GM18511 (cell line): ENCODE measurements at regions not wholly inside any gene's neighbourhood (a gene's known extent, or its start where the extent isn't known, plus 50 kb on each side); places are given as distances from the start of the nearest gene placed in this dataset.
"Not testable (repeated sequence)": the region's sequence is repeated elsewhere in the genome, so short reads cannot be mapped to it uniquely, and the experiment has no call there.

Experiments used
- ATAC-seq: cut with Tn5 transposase; IDR thresholded peaks from one replicate; pipeline ENCODE4 v1.9.1; 2021; ENCODE audit warnings: mild to moderate bottlenecking, moderate library complexity; ENCODE audit not compliant: unreplicated experiment

DNA sequence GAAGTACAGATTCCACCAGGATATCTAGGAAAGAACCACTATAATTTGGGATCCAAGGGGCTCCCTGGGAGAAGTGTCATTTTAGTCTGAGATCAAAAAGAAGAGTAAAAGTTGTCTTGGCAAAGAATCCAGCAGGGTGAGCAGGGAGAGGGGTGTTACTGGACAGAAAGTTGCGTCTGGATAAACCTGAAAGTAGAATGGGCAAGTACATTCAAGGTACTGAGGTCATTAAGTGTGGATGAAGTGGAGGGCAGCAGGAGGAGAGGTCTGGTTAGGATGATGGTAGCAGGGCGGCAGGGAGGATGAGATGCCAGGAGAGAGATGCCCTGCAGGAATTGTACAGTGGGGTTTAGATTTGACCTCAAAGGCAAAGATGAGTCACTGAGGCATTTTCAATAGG, 253.3 kb downstream of the KLF13 start:
- no peak for ATAC-seq

DNA sequence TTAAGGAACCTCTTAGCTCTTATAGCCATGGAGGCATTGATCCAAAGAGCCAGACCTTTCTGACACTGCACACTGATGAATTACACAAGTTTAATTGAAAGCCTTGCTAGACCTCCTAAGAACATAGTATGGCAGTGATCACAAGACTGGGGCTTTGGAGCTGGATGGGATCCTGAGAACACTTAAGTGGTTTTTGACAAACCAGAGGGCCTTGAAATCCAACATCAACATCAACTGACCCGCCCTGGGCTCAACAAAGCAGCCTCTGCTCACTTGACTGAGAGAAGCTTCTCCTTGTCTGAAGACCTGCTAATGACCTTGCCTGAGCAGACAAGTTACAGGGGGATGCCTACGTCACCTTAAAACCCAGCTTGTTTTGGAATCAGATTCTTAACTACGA, 257.6 kb downstream of the KLF13 start:
- ATAC-seq, result no peak

DNA sequence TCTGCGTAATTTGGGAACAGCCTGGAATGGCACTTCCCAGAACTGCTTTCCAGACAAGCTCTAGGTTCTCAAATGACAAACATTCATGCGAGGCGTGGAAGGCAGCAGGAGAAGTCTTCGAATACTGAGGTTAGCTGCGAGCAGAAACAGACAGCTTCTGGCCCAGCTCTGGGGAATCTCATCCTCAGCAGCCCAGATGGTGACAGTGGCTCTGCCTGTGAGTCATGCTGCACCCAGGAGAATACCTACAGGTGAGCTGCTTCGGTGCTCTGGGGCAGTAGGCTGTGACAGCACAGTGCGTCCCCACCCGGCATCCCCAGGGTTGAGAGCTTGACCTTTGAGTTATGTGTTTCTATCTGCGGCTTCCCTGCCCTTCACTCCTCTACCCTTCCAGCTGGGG, 258.6 kb downstream of the KLF13 start:
- no peak for ATAC-seq

GRCh38 chr15:31586841-31587240, 260.2 kb downstream of the KLF13 start:
- no peak for ATAC-seq

GRCh38 chr15:31587583-31587982, 260.9 kb downstream of the KLF13 start:
- ATAC-seq, result no peak

DNA sequence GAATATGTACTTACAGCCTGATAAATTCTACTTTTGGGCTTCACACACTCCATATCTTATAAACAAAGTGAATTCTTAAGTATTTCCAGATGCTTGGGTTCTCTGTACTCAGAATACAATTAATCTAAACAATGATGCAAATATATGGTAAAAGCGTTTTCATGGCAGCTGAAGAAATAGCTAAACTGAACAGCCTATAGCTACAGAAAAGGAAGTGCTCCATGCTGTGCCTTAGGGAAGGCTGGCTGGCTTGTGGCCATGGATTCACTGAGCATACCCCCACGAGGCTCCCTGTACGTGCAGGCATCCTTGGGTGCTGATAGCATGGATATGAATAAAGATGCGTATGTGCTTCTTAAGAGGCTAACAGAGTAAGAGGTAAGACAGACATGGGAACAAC, 264.0 kb downstream of the KLF13 start:
- no peak for ATAC-seq

GRCh38 chr15:31591908-31592307, 265.3 kb downstream of the KLF13 start:
- ATAC-seq, result no peak

- no peak for ATAC-seq
Observed at GRCh38 chr15:31597466-31597865, 270.8 kb downstream of the KLF13 start.

- no peak for ATAC-seq
Observed at GRCh38 chr15:31598620-31599019, 272.0 kb downstream of the KLF13 start.

- ATAC-seq, result no peak
Observed at GRCh38 chr15:31605467-31605931, 278.9 kb downstream of the KLF13 start.

DNA sequence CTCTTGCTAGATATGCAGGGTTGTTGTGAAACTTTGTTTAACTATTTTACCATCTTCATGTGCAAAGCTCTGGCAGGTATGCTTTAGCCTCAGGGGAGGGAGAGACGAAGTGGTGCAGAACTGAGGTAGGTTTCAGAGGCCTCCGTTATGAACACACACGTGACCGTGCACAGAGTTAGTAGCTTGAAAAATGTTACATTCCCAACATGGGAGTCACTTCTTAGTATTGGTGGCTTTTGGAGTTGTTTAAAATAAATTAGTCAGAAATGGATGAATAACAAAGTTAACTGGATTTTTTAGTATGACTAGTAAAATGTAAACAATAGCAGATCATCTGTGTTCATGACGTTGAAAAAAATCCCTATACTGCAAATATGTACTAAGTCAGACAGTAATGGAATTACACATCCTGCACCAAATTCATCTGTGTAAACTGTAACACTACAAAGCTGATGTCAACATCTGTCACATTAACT, 279.6 kb downstream of the KLF13 start:
- no peak for ATAC-seq

- no peak for ATAC-seq
Observed at GRCh38 chr15:31606931-31607497, 280.4 kb downstream of the KLF13 start.

GRCh38 chr15:31607656-31608055, 281.0 kb downstream of the KLF13 start:
- no peak for ATAC-seq

DNA sequence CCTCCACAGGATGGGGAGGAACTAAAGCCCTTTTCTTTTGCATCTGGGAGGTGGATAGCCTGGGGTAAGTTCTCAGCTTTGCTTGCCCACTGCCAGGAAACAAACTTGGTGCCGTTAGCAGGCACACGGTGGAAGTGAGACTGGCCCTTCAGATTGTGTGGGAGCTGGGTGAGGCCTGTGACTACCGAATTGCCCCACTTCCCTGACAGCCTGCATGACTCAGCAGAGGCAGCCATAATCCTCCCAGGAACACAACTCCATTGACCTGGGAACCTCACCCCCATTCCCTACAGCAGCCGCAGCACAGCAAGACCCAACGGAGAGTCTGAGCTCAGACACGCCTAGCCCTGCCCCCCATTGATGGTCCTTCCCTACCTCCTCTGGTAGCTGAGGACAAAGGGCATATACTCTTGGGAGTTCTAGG, 282.6 kb downstream of the KLF13 start:
- no peak for ATAC-seq

DNA sequence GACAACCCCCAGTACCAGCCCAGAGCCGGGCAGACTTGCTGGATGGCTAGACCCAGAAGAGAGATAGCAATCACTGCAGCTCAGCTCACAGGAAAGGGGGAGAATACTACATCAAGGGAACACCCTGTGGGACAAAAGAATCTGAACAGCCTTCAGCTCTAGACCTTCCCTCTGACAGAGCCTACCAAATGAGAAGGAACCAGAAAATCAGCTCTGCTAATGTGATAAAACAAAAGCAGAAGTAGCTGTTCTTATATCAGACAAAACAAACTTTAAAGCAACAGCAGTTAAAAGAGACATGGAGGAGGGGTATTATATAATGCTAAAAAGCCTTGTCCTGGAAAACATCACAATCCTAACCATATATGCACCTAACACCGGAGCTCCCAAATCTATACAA, 283.3 kb downstream of the KLF13 start:
- no peak for ATAC-seq

DNA sequence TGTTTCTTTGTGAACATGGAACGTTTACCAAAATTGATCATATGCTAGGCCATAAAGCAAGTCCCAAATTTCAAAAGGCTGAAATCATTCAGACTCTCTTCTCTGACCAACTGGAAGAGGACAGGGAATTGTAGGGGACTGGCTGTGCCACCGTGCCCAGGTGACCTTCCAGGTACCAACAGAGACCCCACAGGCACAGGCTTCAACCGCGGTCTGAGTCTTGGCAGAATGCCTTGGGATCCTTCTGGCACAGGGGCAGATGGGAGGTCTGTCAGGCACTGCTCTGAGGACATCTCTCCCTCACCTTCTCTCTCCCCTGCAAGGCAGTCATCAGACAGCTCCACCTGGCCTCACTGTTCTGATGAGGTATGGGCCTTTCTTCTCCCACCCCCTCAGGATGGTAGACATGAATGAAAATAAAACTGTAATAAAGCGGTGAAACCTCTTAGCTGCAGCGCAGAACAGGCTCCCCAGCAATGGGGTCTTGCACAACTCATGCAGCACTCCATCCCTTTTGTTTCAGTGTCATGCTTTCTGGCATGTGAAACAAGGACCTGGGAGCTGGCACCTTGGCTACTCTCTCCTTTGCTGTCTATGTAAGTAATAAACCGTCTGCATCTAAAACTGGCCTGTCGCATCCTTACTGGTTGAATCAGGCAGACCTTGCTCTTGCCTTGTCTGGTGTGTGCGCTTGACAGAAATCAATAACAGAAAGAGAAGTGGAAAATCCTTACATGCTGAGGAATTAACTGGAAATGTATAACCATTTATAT, 289.2 kb downstream of the KLF13 start:
- no peak for ATAC-seq

DNA sequence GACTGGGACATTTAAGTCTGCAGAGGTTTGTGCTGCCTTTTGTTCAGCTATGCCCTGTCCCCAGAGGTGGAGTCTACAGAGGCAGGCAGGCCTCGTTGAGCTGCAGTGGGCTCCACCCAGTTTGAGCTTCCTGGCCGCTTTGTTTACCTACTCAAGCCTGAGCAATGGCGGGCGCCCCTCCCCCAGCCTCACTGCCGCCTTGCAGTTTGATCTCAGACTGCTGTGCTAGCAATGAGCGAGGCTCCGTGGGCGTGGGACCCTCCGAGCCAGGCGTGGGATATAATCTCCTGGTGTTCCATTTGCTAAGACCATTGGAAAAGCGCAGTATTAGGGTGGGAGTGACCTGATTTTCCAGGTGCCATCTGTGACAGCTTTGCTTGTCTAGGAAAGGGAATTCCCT, 296.7 kb downstream of the KLF13 start:
- ATAC-seq, result not testable (repeated sequence)

GRCh38 chr15:31624115-31624514, 297.5 kb downstream of the KLF13 start:
- not testable (repeated sequence) for ATAC-seq

GRCh38 chr15:31635715-31636114, 309.1 kb downstream of the KLF13 start:
- ATAC-seq, result not testable (repeated sequence)

- not testable (repeated sequence) for ATAC-seq
Observed at GRCh38 chr15:31636911-31637310, 310.3 kb downstream of the KLF13 start.

GRCh38 chr15:31643955-31644354, 317.3 kb downstream of the KLF13 start:
- ATAC-seq, result not testable (repeated sequence)

- ATAC-seq, result not testable (repeated sequence)
Observed at GRCh38 chr15:31644761-31645160, 318.1 kb downstream of the KLF13 start.
